H1 (cell line): ENCODE measurements at regions not wholly inside any gene's neighbourhood (a gene's known extent, or its start where the extent isn't known, plus 50 kb on each side); places are given as distances from the start of the nearest gene placed in this dataset.

Experiments used
- CHD1 ChIP-seq: IDR thresholded peaks from 2 replicates; pipeline ENCODE4 v1.6.1; 2012; ENCODE audit warnings: low read depth, low read length, improper control_type of control experiment
- EGR1 ChIP-seq: IDR thresholded peaks from 2 replicates; pipeline ENCODE4 v1.6.1; 2011; ENCODE audit warnings: low read depth, low read length, borderline replicate concordance
- EP300 ChIP-seq, 2 experiments: IDR thresholded peaks; 1 replicate in 1 of 2; 2 replicates in 1 of 2; pipeline ENCODE4 v1.6.1; 2011 to 2012; ENCODE audit warnings: low read depth in 2 of 2, low read length in 2 of 2, mild to moderate bottlenecking in 2 of 2, borderline replicate concordance in 1 of 2, inconsistent platforms in 1 of 2, moderate library complexity in 1 of 2
- EZH2 ChIP-seq: fragments of 200-600 bp; sonication (generic); IDR thresholded peaks from 2 replicates; pipeline ENCODE4 v1.7.1; 2012; ENCODE audit warnings: low read depth, mild to moderate bottlenecking, moderate library complexity, low read length, inconsistent platforms; ENCODE audit not compliant: severe bottlenecking
- JUN ChIP-seq: IDR thresholded peaks from 2 replicates; pipeline ENCODE4 v1.6.1; 2011; ENCODE audit warnings: low read depth, mild to moderate bottlenecking, improper control_type of control experiment, low read length
- POLR2A ChIP-seq, 2 experiments: IDR thresholded peaks; 1 replicate in 1 of 2; 2 replicates in 1 of 2; pipeline ENCODE4 v1.6.1; 2011; ENCODE audit warnings: low read depth in 2 of 2, low read length in 2 of 2, mild to moderate bottlenecking in 2 of 2; ENCODE audit errors: control extremely low read depth in 1 of 2
- SUZ12 ChIP-seq: fragments of 200-600 bp; sonication (generic); IDR thresholded peaks from 2 replicates; pipeline ENCODE4 v1.6.1; 2012; ENCODE audit warnings: mild to moderate bottlenecking, inconsistent platforms, low read length, moderate library complexity, mixed read lengths
- TF ChIP-seq, protein P1 (sequence below), 3 experiments: IDR thresholded peaks; 1 replicate in 2 of 3; 2 replicates in 1 of 3; pipeline versions ENCODE4 v1.5.1 to v1.6.1; 2011; ENCODE audit warnings: low read length in 3 of 3, mild to moderate bottlenecking in 3 of 3, inconsistent platforms in 2 of 3, low read depth in 1 of 3, moderate library complexity in 1 of 3; ENCODE audit not compliant: insufficient read depth in 1 of 3; ENCODE audit errors: control extremely low read depth in 1 of 3
- TF ChIP-seq, protein P2 (sequence below): IDR thresholded peaks from 2 replicates; pipeline ENCODE4 v1.6.1; 2011; ENCODE audit warnings: low read depth, mild to moderate bottlenecking, low read length; ENCODE audit not compliant: insufficient read depth

DNA sequence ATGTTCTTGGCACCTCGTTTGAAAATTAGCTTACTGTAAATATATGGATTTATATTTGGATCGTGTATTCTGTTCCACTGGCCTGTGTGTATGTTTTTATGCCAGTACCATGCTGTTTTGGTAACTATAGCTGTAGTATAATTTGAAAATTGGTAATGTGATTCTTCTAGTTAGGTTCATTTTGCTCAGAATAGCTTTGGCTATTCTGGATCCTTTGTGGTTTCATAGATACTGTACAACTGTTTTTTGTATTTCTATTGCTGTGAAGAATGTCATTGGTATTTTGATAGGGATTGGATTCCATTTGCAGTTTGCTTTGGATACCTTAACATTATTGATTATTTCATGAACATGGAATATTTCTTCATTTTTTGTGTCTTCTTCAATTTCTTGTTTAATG, 490.2 kb downstream of the BRINP3 start:
- TF ChIP-seq EGR1: no peak
- TF ChIP-seq, protein P1, sequence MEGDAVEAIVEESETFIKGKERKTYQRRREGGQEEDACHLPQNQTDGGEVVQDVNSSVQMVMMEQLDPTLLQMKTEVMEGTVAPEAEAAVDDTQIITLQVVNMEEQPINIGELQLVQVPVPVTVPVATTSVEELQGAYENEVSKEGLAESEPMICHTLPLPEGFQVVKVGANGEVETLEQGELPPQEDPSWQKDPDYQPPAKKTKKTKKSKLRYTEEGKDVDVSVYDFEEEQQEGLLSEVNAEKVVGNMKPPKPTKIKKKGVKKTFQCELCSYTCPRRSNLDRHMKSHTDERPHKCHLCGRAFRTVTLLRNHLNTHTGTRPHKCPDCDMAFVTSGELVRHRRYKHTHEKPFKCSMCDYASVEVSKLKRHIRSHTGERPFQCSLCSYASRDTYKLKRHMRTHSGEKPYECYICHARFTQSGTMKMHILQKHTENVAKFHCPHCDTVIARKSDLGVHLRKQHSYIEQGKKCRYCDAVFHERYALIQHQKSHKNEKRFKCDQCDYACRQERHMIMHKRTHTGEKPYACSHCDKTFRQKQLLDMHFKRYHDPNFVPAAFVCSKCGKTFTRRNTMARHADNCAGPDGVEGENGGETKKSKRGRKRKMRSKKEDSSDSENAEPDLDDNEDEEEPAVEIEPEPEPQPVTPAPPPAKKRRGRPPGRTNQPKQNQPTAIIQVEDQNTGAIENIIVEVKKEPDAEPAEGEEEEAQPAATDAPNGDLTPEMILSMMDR (IDR thresholded peaks at IDR 0.05; ENCODE audit: control extremely low read depth in 1 of 3, insufficient read depth in 1 of 3, low read depth in 1 of 3, low read length in 3 of 3): no peak
- TF ChIP-seq, protein P2, sequence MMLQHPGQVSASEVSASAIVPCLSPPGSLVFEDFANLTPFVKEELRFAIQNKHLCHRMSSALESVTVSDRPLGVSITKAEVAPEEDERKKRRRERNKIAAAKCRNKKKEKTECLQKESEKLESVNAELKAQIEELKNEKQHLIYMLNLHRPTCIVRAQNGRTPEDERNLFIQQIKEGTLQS: no peak
- TF ChIP-seq POLR2A (IDR thresholded peaks at IDR 0.05; ENCODE audit: control extremely low read depth in 1 of 2, low read depth in 2 of 2, low read length in 2 of 2): no peak
- TF ChIP-seq SUZ12: no peak
- TF ChIP-seq EZH2: no peak
- TF ChIP-seq JUN: no peak
- no peak for TF ChIP-seq CHD1
- TF ChIP-seq EP300 (IDR thresholded peaks at IDR 0.05; ENCODE audit: borderline replicate concordance in 1 of 2, low read depth in 2 of 2, low read length in 2 of 2): no peak
